ENCODE measurements at regions not wholly inside any gene's neighbourhood (a gene's known extent, or its start where the extent isn't known, plus 50 kb on each side); places are given as distances from the start of the nearest gene placed in this dataset.

DNA sequence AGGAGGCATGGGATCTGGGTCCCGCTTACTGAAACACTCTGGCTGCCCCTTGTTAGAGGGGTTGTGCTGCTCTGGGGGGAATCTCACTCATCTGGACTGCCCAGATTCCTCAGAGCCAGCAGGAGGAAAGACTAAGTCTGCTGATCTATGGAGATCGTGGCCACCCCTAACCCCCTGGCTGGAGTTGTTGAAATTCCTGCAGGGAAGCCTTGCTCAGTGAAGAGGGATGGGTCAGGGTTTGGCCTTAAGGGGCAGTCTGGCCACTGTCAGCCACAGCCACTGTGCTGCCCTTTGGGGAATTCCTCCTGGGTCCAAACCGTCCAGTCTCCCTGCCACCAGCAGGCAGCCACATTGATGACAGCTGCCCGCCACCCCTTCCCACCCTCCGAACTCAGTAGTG lies 362.0 kb upstream of the AMOT start (continued):
- TF ChIP-seq, protein P1, sequence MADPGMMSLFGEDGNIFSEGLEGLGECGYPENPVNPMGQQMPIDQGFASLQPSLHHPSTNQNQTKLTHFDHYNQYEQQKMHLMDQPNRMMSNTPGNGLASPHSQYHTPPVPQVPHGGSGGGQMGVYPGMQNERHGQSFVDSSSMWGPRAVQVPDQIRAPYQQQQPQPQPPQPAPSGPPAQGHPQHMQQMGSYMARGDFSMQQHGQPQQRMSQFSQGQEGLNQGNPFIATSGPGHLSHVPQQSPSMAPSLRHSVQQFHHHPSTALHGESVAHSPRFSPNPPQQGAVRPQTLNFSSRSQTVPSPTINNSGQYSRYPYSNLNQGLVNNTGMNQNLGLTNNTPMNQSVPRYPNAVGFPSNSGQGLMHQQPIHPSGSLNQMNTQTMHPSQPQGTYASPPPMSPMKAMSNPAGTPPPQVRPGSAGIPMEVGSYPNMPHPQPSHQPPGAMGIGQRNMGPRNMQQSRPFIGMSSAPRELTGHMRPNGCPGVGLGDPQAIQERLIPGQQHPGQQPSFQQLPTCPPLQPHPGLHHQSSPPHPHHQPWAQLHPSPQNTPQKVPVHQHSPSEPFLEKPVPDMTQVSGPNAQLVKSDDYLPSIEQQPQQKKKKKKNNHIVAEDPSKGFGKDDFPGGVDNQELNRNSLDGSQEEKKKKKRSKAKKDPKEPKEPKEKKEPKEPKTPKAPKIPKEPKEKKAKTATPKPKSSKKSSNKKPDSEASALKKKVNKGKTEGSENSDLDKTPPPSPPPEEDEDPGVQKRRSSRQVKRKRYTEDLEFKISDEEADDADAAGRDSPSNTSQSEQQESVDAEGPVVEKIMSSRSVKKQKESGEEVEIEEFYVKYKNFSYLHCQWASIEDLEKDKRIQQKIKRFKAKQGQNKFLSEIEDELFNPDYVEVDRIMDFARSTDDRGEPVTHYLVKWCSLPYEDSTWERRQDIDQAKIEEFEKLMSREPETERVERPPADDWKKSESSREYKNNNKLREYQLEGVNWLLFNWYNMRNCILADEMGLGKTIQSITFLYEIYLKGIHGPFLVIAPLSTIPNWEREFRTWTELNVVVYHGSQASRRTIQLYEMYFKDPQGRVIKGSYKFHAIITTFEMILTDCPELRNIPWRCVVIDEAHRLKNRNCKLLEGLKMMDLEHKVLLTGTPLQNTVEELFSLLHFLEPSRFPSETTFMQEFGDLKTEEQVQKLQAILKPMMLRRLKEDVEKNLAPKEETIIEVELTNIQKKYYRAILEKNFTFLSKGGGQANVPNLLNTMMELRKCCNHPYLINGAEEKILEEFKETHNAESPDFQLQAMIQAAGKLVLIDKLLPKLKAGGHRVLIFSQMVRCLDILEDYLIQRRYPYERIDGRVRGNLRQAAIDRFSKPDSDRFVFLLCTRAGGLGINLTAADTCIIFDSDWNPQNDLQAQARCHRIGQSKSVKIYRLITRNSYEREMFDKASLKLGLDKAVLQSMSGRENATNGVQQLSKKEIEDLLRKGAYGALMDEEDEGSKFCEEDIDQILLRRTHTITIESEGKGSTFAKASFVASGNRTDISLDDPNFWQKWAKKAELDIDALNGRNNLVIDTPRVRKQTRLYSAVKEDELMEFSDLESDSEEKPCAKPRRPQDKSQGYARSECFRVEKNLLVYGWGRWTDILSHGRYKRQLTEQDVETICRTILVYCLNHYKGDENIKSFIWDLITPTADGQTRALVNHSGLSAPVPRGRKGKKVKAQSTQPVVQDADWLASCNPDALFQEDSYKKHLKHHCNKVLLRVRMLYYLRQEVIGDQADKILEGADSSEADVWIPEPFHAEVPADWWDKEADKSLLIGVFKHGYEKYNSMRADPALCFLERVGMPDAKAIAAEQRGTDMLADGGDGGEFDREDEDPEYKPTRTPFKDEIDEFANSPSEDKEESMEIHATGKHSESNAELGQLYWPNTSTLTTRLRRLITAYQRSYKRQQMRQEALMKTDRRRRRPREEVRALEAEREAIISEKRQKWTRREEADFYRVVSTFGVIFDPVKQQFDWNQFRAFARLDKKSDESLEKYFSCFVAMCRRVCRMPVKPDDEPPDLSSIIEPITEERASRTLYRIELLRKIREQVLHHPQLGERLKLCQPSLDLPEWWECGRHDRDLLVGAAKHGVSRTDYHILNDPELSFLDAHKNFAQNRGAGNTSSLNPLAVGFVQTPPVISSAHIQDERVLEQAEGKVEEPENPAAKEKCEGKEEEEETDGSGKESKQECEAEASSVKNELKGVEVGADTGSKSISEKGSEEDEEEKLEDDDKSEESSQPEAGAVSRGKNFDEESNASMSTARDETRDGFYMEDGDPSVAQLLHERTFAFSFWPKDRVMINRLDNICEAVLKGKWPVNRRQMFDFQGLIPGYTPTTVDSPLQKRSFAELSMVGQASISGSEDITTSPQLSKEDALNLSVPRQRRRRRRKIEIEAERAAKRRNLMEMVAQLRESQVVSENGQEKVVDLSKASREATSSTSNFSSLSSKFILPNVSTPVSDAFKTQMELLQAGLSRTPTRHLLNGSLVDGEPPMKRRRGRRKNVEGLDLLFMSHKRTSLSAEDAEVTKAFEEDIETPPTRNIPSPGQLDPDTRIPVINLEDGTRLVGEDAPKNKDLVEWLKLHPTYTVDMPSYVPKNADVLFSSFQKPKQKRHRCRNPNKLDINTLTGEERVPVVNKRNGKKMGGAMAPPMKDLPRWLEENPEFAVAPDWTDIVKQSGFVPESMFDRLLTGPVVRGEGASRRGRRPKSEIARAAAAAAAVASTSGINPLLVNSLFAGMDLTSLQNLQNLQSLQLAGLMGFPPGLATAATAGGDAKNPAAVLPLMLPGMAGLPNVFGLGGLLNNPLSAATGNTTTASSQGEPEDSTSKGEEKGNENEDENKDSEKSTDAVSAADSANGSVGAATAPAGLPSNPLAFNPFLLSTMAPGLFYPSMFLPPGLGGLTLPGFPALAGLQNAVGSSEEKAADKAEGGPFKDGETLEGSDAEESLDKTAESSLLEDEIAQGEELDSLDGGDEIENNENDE (IDR thresholded peaks at IDR 0.05; ENCODE audit: low read depth, low read length): no peak
- TF ChIP-seq MIER1 (IDR thresholded peaks at IDR 0.05; ENCODE audit: low read depth) (no peak), SOX6 (IDR thresholded peaks at IDR 0.05) (no peak), PHB (CRISPR knock-in tag; IDR thresholded peaks at IDR 0.05) (no peak), MYC (IDR thresholded peaks at IDR 0.05; ENCODE audit: low read depth, low read length) (no peak), MYC (CRISPR knock-in tag; IDR thresholded peaks at IDR 0.05; ENCODE audit: borderline replicate concordance, low read depth) (no peak), TEAD4 (IDR thresholded peaks at IDR 0.05; ENCODE audit: low read length) (no peak), TEAD4 (CRISPR knock-in tag; IDR thresholded peaks at IDR 0.05; ENCODE audit: borderline replicate concordance) (no peak)
- TF ChIP-seq, protein P2, sequence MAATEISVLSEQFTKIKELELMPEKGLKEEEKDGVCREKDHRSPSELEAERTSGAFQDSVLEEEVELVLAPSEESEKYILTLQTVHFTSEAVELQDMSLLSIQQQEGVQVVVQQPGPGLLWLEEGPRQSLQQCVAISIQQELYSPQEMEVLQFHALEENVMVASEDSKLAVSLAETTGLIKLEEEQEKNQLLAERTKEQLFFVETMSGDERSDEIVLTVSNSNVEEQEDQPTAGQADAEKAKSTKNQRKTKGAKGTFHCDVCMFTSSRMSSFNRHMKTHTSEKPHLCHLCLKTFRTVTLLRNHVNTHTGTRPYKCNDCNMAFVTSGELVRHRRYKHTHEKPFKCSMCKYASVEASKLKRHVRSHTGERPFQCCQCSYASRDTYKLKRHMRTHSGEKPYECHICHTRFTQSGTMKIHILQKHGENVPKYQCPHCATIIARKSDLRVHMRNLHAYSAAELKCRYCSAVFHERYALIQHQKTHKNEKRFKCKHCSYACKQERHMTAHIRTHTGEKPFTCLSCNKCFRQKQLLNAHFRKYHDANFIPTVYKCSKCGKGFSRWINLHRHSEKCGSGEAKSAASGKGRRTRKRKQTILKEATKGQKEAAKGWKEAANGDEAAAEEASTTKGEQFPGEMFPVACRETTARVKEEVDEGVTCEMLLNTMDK (IDR thresholded peaks at IDR 0.05; ENCODE audit: borderline replicate concordance, insufficient read depth, low read depth, low read length, poor library complexity, severe bottlenecking): no peak

Data from K562 (cell line).